Endothelial cell of umbilical vein (primary cell): ENCODE measurements at regions not wholly inside any gene's neighbourhood (a gene's known extent, or its start where the extent isn't known, plus 50 kb on each side); places are given as distances from the start of the nearest gene placed in this dataset.

ENCODE experiments used
- BruUV-seq: library from RNA; stranded (reverse); fragments of 400-500 nt; replicated peaks from 2 replicates; lab custom pipeline; 2021; lab: Mats Ljungman, UMichigan
- CTCF ChIA-PET: fragments of 300-600, 350-600 bp; sonication (Branson Sonifier 250); formaldehyde crosslinking; loops from one replicate; lab custom pipeline; 2021; ENCODE audit warnings: antibody characterized with exemption, inconsistent platforms; lab: Charles Lee
- POLR2A ChIA-PET: fragments of 300-600, 350-600 bp; sonication (Branson Sonifier 250); formaldehyde crosslinking; loops from one replicate; lab custom pipeline; 2021; ENCODE audit warnings: antibody characterized with exemption, inconsistent platforms; lab: Charles Lee
- DNase-seq: peaks from one replicate; pipeline ENCODE4 v3.0.0-alpha.2; 2011; ENCODE audit warnings: low read depth, low spot score
- FAIRE-seq: peaks from 2 replicates; lab custom pipeline; 2011; peaks lifted over from hg19 to GRCh38; lab: Jason Lieb, UNC
- H2AFZ ChIP-seq: 2 replicates; pipeline ENCODE4 v1.6.0; 2012; ENCODE audit warnings: low read depth, low read length, control low read depth, inconsistent platforms
- H3K27ac ChIP-seq: 2 replicates; pipeline ENCODE4 v1.5.1; 2011; ENCODE audit warnings: low read depth, mild to moderate bottlenecking, control low read depth, low read length, moderate library complexity; ENCODE audit not compliant: insufficient read depth
- H3K27me3 ChIP-seq, 2 experiments: 2 replicates each; pipeline versions ENCODE4 v1.6.0 to v1.6.1; 2011; ENCODE audit warnings: low read length in 2 of 2, mixed read lengths in 1 of 2; ENCODE audit not compliant: control insufficient read depth in 2 of 2, insufficient read depth in 2 of 2
- H3K36me3 ChIP-seq, 2 experiments: 2 replicates in 1 of 2; 3 replicates in 1 of 2; pipeline ENCODE4 v1.5.1; 2011; ENCODE audit warnings: low read length in 2 of 2, mild to moderate bottlenecking in 1 of 2, moderate library complexity in 1 of 2; ENCODE audit not compliant: control insufficient read depth in 2 of 2, insufficient read depth in 2 of 2; ENCODE audit errors: extremely low read depth in 1 of 2
- H3K4me1 ChIP-seq: 3 replicates; pipeline ENCODE4 v1.5.1; 2011; ENCODE audit warnings: mild to moderate bottlenecking, low read length; ENCODE audit not compliant: control insufficient read depth, insufficient read depth; ENCODE audit errors: extremely low read depth
- H3K4me2 ChIP-seq: 2 replicates; pipeline ENCODE4 v1.6.1; 2011; ENCODE audit warnings: low read length, control low read depth, mixed read lengths; ENCODE audit not compliant: insufficient read depth
- H3K4me3 ChIP-seq, 3 experiments: fragments of 200-600 bp in 1 of 3; sonication (generic), shearing (Covaris generic) in 1 of 3; replicated peaks in 1 of 3; 2 replicates each; pipeline ENCODE4 v1.5.1; 2011 to 2016; ENCODE audit warnings: control low read depth in 3 of 3, low read length in 3 of 3, mild to moderate bottlenecking in 2 of 3, inconsistent platforms in 1 of 3, low read depth in 1 of 3, moderate library complexity in 1 of 3; ENCODE audit not compliant: insufficient read depth in 1 of 3
- H3K79me2 ChIP-seq: 2 replicates; pipeline ENCODE4 v1.6.0; 2012; ENCODE audit warnings: low read length, inconsistent platforms; ENCODE audit not compliant: control insufficient read depth, insufficient read depth
- H3K9ac ChIP-seq: replicated peaks from 2 replicates; pipeline ENCODE3; 2011; ENCODE audit warnings: low read length, control low read depth; ENCODE audit not compliant: insufficient read depth; ENCODE audit errors: extremely low read depth
- H3K9me1 ChIP-seq: replicated peaks from 3 replicates; pipeline ENCODE4 v1.6.0; 2011; ENCODE audit warnings: mild to moderate bottlenecking, low read length; ENCODE audit not compliant: control insufficient read depth, insufficient read depth; ENCODE audit errors: extremely low read depth
- H3K9me3 ChIP-seq: replicated peaks from 2 replicates; pipeline ENCODE4 v1.5.1; 2012; ENCODE audit warnings: low read length, inconsistent platforms; ENCODE audit not compliant: control insufficient read depth, insufficient read depth
- H4K20me1 ChIP-seq: replicated peaks from 2 replicates; pipeline ENCODE3; 2011; ENCODE audit warnings: mild to moderate bottlenecking, low read length; ENCODE audit not compliant: control insufficient read depth, insufficient read depth; ENCODE audit errors: extremely low read depth
- EZH2 ChIP-seq: IDR thresholded peaks from 2 replicates; pipeline ENCODE4 v1.6.1; 2012; ENCODE audit warnings: borderline replicate concordance, low read depth, mild to moderate bottlenecking, moderate library complexity, low read length, inconsistent platforms; ENCODE audit not compliant: severe bottlenecking
- FOS ChIP-seq: IDR thresholded peaks from 2 replicates; pipeline ENCODE4 v1.6.1; 2011; ENCODE audit warnings: mild to moderate bottlenecking, low read length, moderate library complexity, borderline replicate concordance; ENCODE audit not compliant: insufficient read depth
- GATA2 ChIP-seq: IDR thresholded peaks from 2 replicates; pipeline ENCODE4 v1.7.0; 2011; ENCODE audit warnings: low read depth, mild to moderate bottlenecking, moderate library complexity, mixed read lengths, low read length; ENCODE audit not compliant: insufficient read length, insufficient read depth
- JUN ChIP-seq: IDR thresholded peaks from 2 replicates; pipeline ENCODE4 v1.6.1; 2011; ENCODE audit warnings: borderline replicate concordance, low read depth; ENCODE audit not compliant: insufficient read length, insufficient read depth
- MYC ChIP-seq: IDR thresholded peaks from one replicate; pipeline ENCODE4 v1.6.1; 2011; ENCODE audit warnings: mild to moderate bottlenecking, low read depth, low read length
- POLR2A ChIP-seq: IDR thresholded peaks from 2 replicates; pipeline ENCODE4 v1.6.1; 2012; ENCODE audit warnings: low read depth, mild to moderate bottlenecking, control low read depth, low read length
- POLR2AphosphoS5 ChIP-seq: IDR thresholded peaks from 2 replicates; pipeline ENCODE4 v1.6.1; 2012; ENCODE audit warnings: low read depth, mild to moderate bottlenecking, control low read depth, low read length, moderate library complexity; ENCODE audit not compliant: insufficient read depth
- dilution Hi-C: fragments of 300-500 bp; cut with MboI; formaldehyde crosslinking; loops from one replicate; pipeline ENCODE4 v1.15.0; 2019; ENCODE audit warnings: low sequenced_read_pairs; ENCODE audit not compliant: extremely low pct_ligation_motif_present
- intact Hi-C: fragments of 100-400 bp; cut with micrococcal nuclease; formaldehyde crosslinking; loops from one replicate; pipeline ENCODE4 v1.10.0; 2022
- TF ChIP-seq, protein P1 (sequence below): IDR thresholded peaks from 2 replicates; pipeline ENCODE4 v1.6.1; 2011; ENCODE audit not compliant: insufficient read depth, insufficient read length
- TF ChIP-seq, protein P2 (sequence below), 2 donors: IDR thresholded peaks; 1 replicate in 1 of 2; 2 replicates in 1 of 2; pipeline ENCODE4 v1.5.1; 2011; ENCODE audit warnings: low read length in 2 of 2, mild to moderate bottlenecking in 2 of 2, moderate library complexity in 2 of 2, control low read depth in 1 of 2, inconsistent platforms in 1 of 2, low read depth in 1 of 2; ENCODE audit not compliant: insufficient read depth in 1 of 2; ENCODE audit errors: extremely low read depth in 1 of 2

DNA sequence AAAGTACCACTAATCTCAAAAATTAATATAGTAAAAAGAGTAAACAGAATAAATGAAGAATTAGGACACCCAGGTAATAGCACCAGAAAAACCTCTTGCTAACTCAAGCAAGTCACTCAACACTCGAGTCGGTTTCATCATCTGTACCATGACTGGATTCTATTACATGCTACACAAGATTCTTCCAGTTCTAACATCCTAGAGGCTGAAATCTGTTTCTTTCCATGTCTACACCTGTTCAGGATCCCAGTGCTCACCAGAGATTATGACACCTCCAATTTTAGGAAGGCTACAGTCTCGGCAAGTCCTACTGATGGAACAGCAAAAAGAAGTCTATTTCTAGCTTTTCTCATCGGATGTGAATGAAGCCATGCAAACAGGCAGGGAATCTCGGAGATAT lies 95.3 kb upstream of the ANK3 start:
- intact Hi-C loops (no loop called here), dilution Hi-C loops (no loop called here)
- Histone ChIP-seq H3K9me1 (no peaks in the 10 kb centered on the region), H3K27ac (no peak overlapping the region), H3K4me3 (no peak overlapping the region), H2AFZ (no peak overlapping the region), H3K9me3 (no peaks in the 10 kb centered on the region), H4K20me1 (no peaks in the 10 kb centered on the region), H3K36me3 (no peaks in the 10 kb centered on the region), H3K4me1 (no peaks in the 10 kb centered on the region), H3K4me2 (no peak overlapping the region), H3K27me3 (peaks cover 0 to 4% of the 10 kb centered on the region in 2 experiments), H3K9ac (no peak overlapping the region), H3K79me2 (no peaks in the 10 kb centered on the region)
- no TSS peak for BruUV-seq
- DNase-seq (no peak), FAIRE-seq (no peak)
- ChIA-PET CTCF (no interaction called here), POLR2A (no interaction called here)
- no peak for TF ChIP-seq JUN
- no peak for TF ChIP-seq MYC
- no peak for TF ChIP-seq FOS
- TF ChIP-seq POLR2AphosphoS5 = no peak
- no peak for TF ChIP-seq EZH2
- TF ChIP-seq, protein P1, sequence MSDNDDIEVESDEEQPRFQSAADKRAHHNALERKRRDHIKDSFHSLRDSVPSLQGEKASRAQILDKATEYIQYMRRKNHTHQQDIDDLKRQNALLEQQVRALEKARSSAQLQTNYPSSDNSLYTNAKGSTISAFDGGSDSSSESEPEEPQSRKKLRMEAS = no peak
- no peak for TF ChIP-seq GATA2
- no peak for TF ChIP-seq POLR2A
- TF ChIP-seq, protein P2, sequence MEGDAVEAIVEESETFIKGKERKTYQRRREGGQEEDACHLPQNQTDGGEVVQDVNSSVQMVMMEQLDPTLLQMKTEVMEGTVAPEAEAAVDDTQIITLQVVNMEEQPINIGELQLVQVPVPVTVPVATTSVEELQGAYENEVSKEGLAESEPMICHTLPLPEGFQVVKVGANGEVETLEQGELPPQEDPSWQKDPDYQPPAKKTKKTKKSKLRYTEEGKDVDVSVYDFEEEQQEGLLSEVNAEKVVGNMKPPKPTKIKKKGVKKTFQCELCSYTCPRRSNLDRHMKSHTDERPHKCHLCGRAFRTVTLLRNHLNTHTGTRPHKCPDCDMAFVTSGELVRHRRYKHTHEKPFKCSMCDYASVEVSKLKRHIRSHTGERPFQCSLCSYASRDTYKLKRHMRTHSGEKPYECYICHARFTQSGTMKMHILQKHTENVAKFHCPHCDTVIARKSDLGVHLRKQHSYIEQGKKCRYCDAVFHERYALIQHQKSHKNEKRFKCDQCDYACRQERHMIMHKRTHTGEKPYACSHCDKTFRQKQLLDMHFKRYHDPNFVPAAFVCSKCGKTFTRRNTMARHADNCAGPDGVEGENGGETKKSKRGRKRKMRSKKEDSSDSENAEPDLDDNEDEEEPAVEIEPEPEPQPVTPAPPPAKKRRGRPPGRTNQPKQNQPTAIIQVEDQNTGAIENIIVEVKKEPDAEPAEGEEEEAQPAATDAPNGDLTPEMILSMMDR (IDR thresholded peaks at IDR 0.05; ENCODE audit: extremely low read depth in 1 of 2, insufficient read depth in 1 of 2, low read depth in 1 of 2, low read length in 2 of 2) = no peak
